Panc1 (cell line): ENCODE measurements at regions not wholly inside any gene's neighbourhood (a gene's known extent, or its start where the extent isn't known, plus 50 kb on each side); places are given as distances from the start of the nearest gene placed in this dataset.

Source experiments
- POLR2AphosphoS5 ChIP-seq: IDR thresholded peaks from 2 replicates; pipeline ENCODE4 v1.6.1; 2012; ENCODE audit warnings: mild to moderate bottlenecking, low read depth, low read length, moderate library complexity
- TF ChIP-seq, protein P1 (sequence below): fragments of 450-650 bp; IDR thresholded peaks from 2 replicates; pipeline ENCODE4 v1.5.1; 2017; ENCODE audit warnings: mild to moderate bottlenecking

DNA sequence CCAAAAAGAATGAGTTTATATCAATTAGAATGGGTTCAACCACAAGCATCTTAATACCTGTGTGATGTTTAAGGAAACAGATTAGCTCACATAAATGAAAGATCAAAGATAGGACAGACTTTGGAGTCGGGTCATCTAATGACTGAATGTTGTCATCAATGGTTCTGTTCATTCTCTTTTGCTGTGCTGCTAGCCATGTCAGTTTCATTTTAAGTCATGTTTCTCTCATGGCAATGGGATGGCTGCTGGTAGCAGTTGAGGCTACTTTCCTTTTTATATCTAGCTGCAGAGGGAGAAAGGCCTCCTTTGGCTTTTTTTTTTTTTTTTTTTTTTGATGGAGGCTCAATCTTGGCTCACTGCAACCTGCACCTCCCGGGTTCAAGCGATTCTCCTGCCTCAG is 86.9 kb upstream of the SPAG17 start:
- no peak for TF ChIP-seq POLR2AphosphoS5
- TF ChIP-seq, protein P1, sequence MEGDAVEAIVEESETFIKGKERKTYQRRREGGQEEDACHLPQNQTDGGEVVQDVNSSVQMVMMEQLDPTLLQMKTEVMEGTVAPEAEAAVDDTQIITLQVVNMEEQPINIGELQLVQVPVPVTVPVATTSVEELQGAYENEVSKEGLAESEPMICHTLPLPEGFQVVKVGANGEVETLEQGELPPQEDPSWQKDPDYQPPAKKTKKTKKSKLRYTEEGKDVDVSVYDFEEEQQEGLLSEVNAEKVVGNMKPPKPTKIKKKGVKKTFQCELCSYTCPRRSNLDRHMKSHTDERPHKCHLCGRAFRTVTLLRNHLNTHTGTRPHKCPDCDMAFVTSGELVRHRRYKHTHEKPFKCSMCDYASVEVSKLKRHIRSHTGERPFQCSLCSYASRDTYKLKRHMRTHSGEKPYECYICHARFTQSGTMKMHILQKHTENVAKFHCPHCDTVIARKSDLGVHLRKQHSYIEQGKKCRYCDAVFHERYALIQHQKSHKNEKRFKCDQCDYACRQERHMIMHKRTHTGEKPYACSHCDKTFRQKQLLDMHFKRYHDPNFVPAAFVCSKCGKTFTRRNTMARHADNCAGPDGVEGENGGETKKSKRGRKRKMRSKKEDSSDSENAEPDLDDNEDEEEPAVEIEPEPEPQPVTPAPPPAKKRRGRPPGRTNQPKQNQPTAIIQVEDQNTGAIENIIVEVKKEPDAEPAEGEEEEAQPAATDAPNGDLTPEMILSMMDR: no peak
